ENCODE measurements at regions not wholly inside any gene's neighbourhood (a gene's known extent, or its start where the extent isn't known, plus 50 kb on each side); places are given as distances from the start of the nearest gene placed in this dataset.

DNA sequence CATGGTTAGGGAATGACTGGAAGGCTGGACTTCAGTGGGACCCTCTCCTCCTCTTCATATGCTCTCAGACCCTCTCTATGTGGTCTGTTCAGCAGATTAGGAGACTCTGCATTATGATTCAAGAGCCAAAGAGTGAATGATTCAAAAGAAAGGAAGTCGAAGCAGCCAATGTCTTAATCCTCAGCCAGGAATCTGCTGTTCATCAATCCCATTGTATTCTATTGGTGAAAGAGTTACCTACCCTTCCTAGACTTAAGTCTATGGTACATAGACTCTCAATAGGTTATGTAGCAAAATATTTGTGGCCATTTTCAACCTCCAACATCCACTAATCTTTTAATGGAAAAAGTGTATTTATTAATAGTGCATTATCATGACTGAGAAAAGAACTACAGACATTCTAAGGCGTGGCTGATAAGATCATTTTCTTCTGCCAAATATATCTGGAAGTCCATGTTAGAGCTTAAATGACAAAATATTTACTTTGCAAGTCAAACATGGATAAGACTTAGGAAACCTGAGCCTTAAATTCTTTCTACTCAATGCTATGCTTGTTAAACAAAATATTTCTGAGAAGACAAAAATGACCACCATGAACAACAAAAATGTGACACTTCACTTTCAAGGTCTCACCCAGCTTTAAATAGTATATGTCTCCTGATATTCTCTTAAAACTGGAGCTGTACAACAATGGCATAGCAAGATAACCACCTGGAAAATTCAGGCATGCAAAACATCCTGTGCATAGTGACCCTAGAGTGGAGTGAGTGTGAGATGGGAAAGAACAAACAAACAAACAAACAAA, 1100.6 kb downstream of the GALC start (continued):
- TF ChIP-seq, protein P1, sequence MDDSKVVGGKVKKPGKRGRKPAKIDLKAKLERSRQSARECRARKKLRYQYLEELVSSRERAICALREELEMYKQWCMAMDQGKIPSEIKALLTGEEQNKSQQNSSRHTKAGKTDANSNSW (CRISPR knock-in tag; IDR thresholded peaks at IDR 0.05; ENCODE audit: borderline replicate concordance) = no peak
- TF ChIP-seq, protein P2, sequence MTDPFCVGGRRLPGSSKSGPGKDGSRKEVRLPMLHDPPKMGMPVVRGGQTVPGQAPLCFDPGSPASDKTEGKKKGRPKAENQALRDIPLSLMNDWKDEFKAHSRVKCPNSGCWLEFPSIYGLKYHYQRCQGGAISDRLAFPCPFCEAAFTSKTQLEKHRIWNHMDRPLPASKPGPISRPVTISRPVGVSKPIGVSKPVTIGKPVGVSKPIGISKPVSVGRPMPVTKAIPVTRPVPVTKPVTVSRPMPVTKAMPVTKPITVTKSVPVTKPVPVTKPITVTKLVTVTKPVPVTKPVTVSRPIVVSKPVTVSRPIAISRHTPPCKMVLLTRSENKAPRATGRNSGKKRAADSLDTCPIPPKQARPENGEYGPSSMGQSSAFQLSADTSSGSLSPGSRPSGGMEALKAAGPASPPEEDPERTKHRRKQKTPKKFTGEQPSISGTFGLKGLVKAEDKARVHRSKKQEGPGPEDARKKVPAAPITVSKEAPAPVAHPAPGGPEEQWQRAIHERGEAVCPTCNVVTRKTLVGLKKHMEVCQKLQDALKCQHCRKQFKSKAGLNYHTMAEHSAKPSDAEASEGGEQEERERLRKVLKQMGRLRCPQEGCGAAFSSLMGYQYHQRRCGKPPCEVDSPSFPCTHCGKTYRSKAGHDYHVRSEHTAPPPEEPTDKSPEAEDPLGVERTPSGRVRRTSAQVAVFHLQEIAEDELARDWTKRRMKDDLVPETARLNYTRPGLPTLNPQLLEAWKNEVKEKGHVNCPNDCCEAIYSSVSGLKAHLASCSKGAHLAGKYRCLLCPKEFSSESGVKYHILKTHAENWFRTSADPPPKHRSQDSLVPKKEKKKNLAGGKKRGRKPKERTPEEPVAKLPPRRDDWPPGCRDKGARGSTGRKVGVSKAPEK (CRISPR knock-in tag; IDR thresholded peaks at IDR 0.05; ENCODE audit: borderline replicate concordance) = no peak
- TF ChIP-seq ZNF326 (CRISPR knock-in tag; IDR thresholded peaks at IDR 0.05; ENCODE audit: borderline replicate concordance) (no peak), ZNF670 (CRISPR knock-in tag; IDR thresholded peaks at IDR 0.05; ENCODE audit: borderline replicate concordance) (no peak), HNF4A (CRISPR knock-in tag; IDR thresholded peaks at IDR 0.05) (0 out of 2 replicates have a peak, but pooled peaks have one; percentile 15), CREM (IDR thresholded peaks at IDR 0.05) (peak; percentile 66; the same call in 1 of the 2 replicates), CREM (CRISPR knock-in tag; IDR thresholded peaks at IDR 0.05) (no peak), ATF7-NPFF (CRISPR knock-in tag; IDR thresholded peaks at IDR 0.05; ENCODE audit: low read depth) (no peak), ZBTB40 (IDR thresholded peaks at IDR 0.05) (no peak), ZBTB40 (CRISPR knock-in tag; IDR thresholded peaks at IDR 0.05) (no peak), GATAD2A (CRISPR knock-in tag; IDR thresholded peaks at IDR 0.05) (peak; percentile 67), ZNF224 (CRISPR knock-in tag; IDR thresholded peaks at IDR 0.05) (no peak), ZNF180 (CRISPR knock-in tag; IDR thresholded peaks at IDR 0.05; ENCODE audit: borderline replicate concordance, low read depth) (no peak), ZNF775 (CRISPR knock-in tag; IDR thresholded peaks at IDR 0.05; ENCODE audit: borderline replicate concordance) (no peak), ZMAT5 (CRISPR knock-in tag; IDR thresholded peaks at IDR 0.05; ENCODE audit: borderline replicate concordance, low read depth) (no peak)
- TF ChIP-seq, protein P3, sequence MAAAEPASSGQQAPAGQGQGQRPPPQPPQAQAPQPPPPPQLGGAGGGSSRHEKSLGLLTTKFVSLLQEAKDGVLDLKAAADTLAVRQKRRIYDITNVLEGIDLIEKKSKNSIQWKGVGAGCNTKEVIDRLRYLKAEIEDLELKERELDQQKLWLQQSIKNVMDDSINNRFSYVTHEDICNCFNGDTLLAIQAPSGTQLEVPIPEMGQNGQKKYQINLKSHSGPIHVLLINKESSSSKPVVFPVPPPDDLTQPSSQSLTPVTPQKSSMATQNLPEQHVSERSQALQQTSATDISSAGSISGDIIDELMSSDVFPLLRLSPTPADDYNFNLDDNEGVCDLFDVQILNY (CRISPR knock-in tag; conservative IDR thresholded peaks at IDR 0.05) = no peak
